ENCODE measurements at regions not wholly inside any gene's neighbourhood (a gene's known extent, or its start where the extent isn't known, plus 50 kb on each side); places are given as distances from the start of the nearest gene placed in this dataset.
A peak's percentile ranks its signal among the peaks of the same experiment; 100 is the strongest.

DNA sequence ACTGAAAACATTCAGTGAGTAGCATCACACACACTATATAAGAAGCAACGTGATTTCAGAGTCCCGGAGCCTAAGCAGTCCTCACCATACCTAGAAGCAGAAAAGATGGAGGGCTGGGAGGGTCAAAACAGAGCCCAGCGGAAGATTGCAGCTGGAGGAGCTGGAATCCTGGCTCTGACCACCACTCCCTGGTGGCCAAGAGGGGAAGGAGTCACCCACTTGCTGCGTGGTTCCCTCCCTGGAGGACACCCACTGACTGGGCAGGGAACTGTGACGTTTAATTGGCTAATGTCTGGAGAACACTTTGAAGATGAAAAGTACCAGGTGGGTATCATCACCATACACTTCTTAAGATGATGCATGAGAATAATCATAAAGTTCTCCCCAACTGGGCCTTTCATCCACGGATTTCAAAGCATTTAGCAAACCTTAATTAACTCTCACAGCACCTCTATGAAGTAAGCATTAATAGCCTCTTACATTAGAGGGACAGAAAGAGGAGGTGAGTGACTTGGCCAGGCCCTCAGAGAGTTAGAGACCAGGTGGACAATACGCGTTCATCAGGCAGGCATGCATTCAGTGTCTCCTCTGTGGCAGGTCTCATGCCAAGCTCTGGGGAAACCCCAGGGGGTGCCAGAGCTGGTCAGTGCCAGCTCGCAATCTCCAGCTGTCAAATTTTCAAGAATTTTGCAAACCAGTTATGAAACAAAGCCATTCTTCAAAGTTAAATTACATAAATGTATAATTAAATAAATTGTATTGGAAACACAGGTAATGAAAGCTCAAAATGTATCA is 137.9 kb downstream of the AXIN2 start:
- no peak overlapping the region for H3K27ac ChIP-seq
- no peak for TF ChIP-seq ZFX (IDR thresholded peaks at IDR 0.05; ENCODE audit: borderline replicate concordance)
- TF ChIP-seq, protein P1, sequence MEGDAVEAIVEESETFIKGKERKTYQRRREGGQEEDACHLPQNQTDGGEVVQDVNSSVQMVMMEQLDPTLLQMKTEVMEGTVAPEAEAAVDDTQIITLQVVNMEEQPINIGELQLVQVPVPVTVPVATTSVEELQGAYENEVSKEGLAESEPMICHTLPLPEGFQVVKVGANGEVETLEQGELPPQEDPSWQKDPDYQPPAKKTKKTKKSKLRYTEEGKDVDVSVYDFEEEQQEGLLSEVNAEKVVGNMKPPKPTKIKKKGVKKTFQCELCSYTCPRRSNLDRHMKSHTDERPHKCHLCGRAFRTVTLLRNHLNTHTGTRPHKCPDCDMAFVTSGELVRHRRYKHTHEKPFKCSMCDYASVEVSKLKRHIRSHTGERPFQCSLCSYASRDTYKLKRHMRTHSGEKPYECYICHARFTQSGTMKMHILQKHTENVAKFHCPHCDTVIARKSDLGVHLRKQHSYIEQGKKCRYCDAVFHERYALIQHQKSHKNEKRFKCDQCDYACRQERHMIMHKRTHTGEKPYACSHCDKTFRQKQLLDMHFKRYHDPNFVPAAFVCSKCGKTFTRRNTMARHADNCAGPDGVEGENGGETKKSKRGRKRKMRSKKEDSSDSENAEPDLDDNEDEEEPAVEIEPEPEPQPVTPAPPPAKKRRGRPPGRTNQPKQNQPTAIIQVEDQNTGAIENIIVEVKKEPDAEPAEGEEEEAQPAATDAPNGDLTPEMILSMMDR (IDR thresholded peaks at IDR 0.05): no peak

DNA sequence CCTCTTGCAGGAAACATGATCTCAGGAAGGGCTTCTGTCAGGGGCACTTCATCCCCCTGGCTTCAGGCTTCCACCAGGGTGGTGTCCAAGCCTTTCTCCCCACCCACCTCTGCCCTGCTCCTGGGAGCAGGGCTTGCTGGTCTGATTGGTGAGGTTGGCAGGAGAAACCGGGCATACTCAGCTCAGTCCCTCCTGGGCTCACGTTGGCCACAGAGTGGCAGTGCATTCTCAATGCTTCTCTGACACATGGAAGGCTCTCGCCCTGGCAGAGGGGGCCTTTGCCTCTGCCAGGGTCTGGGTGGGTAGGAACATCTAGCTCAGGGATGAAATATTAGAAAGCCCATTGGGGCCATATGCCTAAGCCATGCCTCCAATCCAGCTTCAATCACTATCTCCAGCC is 142.8 kb downstream of the AXIN2 start:
- H3K27ac ChIP-seq: no peak overlapping the region
- TF ChIP-seq ZFX (IDR thresholded peaks at IDR 0.05; ENCODE audit: borderline replicate concordance): no peak
- TF ChIP-seq, protein P1 (IDR thresholded peaks at IDR 0.05): 0 out of 2 replicates have a peak, but pooled peaks have one; percentile 4

DNA sequence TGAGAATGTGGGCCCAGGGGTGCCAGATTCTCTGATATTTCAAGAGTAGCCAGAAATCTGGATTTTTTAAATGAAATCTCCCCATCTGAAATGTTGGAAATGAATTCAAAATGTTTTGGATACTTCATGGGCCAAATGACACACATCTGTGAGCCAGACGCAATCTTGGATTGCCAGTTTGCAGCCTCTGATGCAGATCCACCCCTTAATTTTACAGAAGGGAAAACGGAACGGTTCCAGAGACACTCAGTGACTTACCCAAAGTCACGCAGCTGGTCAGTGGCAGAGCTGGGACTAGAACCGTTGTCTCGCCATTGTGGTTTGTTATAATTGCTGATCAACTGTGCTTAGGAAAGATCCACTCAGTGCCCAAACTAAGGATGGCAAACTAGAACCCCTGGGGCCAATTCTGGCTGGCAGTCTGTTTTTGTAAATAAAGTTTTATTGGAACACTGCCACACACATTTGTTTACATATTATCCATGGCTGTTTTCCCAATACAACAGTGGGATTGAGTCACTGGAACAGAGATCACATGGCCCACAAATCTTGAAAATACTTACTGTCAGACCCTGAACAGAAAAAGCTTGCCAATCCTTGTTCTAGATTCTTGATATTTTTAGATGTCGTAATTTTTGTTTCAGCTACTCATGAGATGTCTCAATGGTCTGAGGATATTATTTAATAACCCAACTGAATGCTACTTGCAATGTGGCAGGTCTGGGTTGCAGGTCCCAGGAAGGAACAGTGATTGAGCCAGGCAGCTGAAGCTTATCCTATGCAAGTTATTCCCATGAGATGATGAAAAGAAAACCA is 143.8 kb downstream of the AXIN2 start:
- H3K27ac ChIP-seq: no peak overlapping the region
- TF ChIP-seq, protein P1 (IDR thresholded peaks at IDR 0.05): no peak
- no peak for TF ChIP-seq ZFX (IDR thresholded peaks at IDR 0.05; ENCODE audit: borderline replicate concordance)

DNA sequence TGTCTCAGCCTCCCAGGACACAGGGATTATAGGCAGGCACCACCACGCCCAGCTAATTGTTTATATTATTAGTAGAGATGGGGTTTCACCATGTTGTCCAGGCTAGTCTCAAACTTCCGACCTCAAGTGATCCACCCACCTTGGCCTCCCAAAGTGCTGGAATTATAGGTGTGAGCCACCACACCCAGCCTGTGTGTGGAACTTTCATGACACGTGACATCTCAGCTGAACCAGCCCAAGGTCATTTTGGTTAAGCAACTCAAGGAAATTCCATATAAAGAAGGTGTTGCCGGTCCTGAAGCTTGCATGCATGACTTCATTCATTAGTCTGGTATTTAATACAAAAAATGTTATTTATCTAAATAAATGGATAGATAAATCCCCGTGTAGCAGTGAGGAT is 145.5 kb downstream of the AXIN2 start:
- no peak overlapping the region for H3K27ac ChIP-seq
- TF ChIP-seq, protein P1 (IDR thresholded peaks at IDR 0.05): no peak
- TF ChIP-seq ZFX (IDR thresholded peaks at IDR 0.05; ENCODE audit: borderline replicate concordance): no peak

DNA sequence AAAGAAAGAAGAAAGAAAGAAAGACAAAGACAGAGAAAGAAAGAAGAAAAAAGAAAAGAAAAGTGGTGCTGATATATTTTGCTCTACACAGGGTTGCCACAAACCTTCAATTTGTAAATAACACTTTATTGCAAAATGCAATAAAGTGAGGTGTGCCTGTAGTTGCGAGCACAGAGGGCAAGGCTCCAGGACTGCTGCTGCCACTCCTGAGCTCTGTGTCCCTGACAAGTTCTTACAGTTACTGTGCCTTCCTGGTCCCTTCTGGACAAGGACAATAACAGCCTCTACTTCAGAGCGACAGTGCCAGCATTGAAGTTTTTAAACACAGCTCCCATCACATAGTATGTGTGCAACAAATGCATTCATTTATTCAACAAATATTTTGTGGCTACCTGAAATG is 148.1 kb downstream of the AXIN2 start:
- TF ChIP-seq, protein P1 (IDR thresholded peaks at IDR 0.05): no peak
- H3K27ac ChIP-seq: no peak overlapping the region

DNA sequence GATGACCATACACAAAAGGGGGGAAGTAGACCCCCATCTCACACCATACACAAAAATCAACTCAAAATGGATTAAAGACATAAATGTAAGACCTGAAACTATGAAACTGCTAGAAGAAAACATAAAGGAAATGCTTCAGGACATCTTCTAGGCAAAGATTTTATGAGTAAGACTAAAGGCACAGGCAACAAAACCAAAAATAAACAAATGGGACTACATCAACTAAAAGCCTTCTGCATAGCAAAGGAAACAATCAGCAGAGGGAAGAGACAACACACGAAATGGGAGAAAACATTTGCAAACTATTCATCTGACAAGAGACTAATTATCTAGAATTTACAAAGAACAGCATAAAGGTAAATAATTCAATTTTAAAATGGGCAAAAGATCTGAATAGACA is 152.1 kb downstream of the AXIN2 start:
- H3K27ac ChIP-seq: no peak overlapping the region
- TF ChIP-seq ZFX (IDR thresholded peaks at IDR 0.05; ENCODE audit: borderline replicate concordance): no peak
- TF ChIP-seq, protein P1 (IDR thresholded peaks at IDR 0.05): no peak

DNA sequence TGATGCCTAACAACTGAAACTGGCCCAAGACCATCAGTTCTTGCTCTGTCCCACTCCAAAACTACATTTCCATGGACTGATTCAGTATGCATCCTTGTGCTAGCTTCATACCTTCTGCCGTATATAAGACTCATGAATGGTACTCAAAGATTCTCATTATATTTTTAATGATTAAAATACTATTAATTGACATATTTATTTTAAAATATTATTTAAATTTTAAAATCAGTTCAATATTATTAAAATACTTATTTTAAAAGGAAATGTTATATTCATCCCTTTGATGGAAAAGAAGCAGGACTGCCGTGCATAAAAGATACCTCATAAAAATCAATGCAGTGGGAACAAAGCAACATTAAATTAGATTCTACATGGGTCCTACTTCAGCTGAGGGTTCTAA is 153.4 kb downstream of the AXIN2 start:
- no peak for TF ChIP-seq ZFX (IDR thresholded peaks at IDR 0.05; ENCODE audit: borderline replicate concordance)
- TF ChIP-seq, protein P1 (IDR thresholded peaks at IDR 0.05): no peak
- no peak overlapping the region for H3K27ac ChIP-seq

Data from 22Rv1 (cell line).